HG02623 (cell line): ENCODE measurements at regions not wholly inside any gene's neighbourhood (a gene's known extent, or its start where the extent isn't known, plus 50 kb on each side); places are given as distances from the start of the nearest gene placed in this dataset.

Experiments used
- ATAC-seq: cut with Tn5 transposase; IDR thresholded peaks from one replicate; pipeline ENCODE4 v1.9.1; 2021; ENCODE audit warnings: moderate library complexity; ENCODE audit not compliant: unreplicated experiment

- no peak for ATAC-seq
Measured at GRCh38 chr18:56146565-56146964, 491.8 kb downstream of the TXNL1 start.

DNA sequence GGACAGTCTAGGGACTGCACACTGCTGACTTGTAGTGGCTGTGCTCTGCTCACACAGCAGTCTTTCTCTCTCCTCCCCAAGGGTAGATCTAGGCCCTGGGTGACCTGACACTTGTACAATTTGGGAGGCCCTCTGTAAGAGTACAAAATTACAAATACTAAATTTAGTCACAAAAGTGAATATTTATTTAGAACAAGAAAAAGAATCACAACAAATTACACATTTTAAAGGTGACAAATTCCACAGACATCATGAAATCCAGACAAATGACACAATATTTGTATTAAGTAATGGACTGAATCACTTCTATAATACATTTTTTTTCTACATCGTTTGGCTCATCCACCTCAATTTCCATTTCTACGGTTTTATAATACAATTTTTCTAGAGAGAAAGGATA, 496.4 kb downstream of the TXNL1 start:
- ATAC-seq = no peak

- no peak for ATAC-seq
Measured at GRCh38 chr18:56139792-56140254, 498.6 kb downstream of the TXNL1 start.

- no peak for ATAC-seq
Measured at GRCh38 chr18:56139372-56139771, 499.0 kb downstream of the TXNL1 start.

DNA sequence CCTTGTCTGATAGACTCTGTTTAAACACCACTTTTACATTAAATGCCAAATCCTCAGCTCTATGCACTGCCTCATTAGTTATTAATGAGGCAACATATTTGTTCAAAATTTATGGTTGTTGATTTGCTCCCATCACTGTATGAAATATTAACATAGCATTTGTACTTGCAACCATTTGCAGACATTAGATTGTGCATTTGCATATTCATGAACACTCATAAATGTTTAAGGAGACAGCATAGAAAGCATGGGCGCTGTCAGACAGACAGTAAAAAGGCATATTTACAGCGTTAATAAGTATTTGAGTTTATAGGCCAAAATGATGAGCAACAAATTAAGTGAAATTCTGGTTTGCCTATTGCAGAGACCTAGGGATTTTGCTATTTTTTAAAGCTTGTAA, 502.3 kb downstream of the TXNL1 start:
- no peak for ATAC-seq

DNA sequence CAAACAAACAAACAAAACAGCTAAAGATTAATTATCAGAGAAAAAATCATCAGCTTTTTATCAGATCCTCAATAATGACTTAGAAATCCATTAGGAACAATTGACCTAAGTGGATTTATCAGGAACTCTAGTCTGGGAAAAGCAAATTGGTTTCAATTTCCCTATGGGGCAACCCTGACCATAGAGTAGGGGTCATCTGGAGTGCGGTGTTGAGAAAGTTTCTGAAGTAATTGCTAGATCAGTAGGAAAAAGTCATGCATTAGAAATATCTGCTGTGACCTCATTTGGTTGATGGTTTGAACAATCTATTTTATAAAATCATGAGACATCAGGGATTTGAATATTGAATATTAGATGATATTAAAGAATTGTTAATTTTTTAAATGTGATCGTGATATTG, 507.9 kb downstream of the TXNL1 start:
- ATAC-seq = no peak

GRCh38 chr18:56128153-56128791, 510.1 kb downstream of the TXNL1 start:
- ATAC-seq = no peak

DNA sequence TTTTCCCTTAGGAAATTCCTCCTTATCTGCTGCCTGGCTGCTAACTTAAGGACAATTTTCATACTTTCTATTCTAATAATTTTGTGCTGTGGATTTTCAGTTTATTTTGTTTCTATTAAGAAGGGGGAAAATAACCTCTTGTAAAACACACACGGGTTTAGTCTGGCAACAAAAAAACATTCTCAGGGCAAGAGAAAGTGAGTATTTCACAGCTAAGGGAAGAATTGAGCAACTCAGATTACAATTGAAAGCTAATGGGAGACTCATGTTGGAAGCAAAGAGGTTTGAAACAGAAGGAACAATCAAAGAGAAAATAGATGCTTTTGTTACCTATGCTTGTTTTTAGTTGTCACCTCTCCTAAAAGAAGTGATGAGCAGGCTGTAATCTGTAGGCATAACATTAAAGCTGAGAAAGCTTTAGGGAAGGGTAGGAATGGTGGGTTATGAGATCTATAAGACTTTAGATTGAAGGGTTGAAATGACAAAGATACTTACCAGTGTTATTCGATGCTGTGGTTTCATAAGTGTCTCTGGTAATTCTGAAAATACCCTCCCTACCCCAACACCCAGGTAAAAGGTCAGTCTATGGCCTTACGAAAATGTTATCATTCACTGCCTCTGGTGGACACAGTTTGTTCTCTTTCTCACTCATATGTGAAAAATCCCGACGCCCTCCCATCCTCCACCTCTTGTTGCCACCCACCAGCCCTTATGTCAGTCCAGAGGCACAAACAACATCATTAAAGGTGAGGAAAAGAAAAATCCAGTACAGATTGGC, 510.9 kb downstream of the TXNL1 start:
- no peak for ATAC-seq

GRCh38 chr18:56124186-56124585, 514.2 kb downstream of the TXNL1 start:
- ATAC-seq = no peak

DNA sequence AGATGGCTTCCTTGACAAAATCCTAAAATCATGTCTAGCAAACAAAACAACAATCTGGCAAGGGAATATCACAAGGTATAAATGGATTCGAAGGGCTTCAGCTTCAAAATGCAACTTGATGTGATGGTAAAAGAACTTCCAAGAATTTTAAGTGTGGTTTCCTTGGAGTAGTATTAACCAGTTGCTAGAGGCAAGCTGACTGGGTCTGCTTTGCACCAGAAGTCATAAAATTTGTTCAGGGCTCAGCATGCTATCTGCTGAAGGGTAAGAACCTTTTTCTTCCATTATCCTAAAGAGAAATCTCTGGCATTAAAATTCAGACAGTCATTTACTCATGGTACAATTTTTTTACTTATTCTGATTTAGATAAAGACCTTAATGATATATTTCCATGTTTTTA, 516.7 kb downstream of the TXNL1 start:
- ATAC-seq = no peak

GRCh38 chr18:56120782-56121181, 517.6 kb downstream of the TXNL1 start:
- no peak for ATAC-seq

DNA sequence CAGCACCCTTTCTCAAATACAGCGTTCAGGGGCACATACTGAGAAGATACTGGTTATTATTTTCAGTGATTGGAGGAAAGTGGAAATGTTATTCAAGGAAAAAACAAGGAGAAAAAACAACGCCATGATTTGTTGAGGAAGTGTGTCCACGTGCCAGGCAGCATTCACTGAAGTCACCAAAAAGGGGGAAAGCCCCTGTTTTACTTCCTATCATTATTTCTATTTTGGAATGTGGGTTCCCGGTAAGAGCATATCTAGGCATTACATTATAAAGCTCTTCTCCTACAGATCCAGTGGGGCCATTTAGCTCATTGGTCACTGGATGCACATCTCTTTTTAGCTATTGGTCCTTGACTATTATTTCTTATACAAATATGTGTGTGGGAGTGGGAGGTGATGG, 518.7 kb downstream of the TXNL1 start:
- ATAC-seq = no peak

- no peak for ATAC-seq
Measured at GRCh38 chr18:56118422-56118821, 520.0 kb downstream of the TXNL1 start.

- ATAC-seq = no peak
Measured at GRCh38 chr18:56115071-56116015, 523.0 kb downstream of the TXNL1 start.

DNA sequence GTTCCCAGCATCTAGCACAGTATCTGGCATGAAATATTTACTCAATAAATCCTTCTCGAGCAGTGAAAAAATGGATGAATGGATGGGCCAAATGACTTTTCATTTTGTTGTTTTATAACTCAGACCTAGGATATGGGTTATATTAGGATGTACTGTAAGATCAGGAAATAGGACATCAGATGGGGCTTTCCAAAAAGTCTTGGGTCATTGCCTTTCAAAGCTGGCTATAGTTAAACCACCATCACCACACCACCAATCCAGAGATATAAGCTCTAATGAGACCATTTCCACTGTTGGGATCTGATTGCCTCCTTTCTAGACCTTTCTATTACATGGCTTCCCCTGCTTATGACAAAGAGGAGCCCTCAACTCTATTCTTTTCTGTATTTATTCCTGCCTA, 525.0 kb upstream of the TCF4 start:
- ATAC-seq = no peak

DNA sequence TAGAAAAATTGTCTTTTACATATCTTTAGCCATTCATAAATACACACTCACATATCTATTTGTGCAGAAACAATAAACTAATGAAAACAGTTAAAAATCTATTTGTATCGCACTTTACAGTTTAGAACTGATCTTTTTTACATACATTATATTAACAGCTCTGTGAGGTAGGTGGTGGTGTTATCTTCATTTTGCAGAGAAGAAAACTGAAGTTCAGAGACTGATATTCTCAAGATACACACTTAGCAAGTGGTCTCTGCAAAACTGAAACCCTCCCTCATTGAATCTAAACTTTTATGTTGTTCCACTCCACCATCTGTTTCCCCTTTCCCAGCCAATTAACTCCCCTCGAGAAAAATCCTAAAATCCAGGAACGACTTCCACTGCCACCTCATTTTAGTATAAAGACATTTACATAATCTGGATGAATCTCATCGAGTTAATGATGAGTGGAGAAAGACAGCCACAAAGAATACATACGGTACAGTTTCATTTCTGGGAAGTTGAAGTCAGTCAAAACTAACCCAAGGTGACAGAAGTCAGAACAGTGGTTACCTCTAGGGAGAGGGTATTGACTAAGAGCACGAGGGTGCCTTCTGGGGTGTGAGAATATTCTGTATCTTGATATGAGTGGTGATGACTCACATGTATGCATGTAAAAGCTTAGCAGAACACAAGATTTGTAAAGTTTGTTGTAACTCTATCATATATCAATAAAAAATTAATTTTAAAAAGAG, 524.2 kb upstream of the TCF4 start:
- peak; percentile 97 for ATAC-seq

DNA sequence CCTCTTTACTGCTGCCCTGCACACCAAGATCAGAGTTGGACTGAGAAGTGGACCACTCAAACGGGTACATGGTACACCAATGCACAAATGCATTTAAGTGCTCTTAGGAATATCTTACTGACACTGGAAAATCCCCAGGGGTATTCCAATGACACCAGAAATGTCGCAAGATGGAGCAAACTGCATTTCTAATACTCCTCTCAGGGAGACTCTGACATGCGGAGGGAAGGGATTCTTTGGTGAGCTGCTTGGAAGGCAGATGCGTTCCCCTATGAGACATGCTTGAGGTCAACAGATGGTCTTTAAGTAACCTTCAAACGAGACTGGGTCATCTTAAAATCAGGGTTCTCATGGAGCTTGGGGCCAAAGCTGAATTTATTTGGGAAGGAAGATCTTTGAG, 521.8 kb upstream of the TCF4 start:
- no peak for ATAC-seq

DNA sequence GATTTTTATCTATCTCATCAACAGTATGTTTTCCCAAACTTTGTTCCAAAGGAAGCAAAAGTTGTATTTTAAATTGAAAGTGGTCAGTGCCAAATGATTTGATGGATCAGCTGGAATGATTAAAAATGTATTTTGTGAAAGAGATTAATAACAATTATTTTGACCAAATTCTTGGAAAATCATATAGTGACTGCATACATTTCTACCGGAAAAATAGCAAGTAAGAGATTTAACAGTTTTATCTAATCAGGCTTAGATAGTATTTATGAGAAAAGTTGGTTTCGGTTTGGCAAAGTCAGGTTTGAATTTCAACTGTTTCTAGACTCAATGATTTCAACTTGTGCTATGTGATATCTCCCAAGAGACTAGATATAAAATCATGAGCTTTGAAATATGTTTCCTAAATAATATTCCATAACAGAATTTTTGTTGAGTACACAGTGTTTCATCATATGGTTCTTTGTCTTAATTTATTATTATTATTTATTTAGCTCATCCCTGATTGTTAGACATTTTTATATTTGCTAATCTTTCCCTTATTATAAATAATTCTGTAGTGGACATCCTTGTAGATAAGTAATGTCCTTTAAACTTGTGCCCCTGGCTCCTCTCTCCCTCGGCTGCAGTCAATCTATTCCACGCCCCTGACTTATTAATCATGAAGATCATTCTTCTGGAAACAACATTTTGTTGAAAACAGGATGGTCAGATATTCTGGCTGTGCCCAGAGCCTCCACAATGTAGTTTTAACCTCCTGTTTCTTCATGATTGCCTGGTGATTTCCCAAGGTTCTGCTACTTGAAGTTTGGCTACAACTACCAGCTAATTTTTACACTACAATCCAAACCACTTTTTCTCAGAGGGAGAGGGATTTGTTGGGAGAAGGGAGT, 520.7 kb upstream of the TCF4 start:
- no peak for ATAC-seq

DNA sequence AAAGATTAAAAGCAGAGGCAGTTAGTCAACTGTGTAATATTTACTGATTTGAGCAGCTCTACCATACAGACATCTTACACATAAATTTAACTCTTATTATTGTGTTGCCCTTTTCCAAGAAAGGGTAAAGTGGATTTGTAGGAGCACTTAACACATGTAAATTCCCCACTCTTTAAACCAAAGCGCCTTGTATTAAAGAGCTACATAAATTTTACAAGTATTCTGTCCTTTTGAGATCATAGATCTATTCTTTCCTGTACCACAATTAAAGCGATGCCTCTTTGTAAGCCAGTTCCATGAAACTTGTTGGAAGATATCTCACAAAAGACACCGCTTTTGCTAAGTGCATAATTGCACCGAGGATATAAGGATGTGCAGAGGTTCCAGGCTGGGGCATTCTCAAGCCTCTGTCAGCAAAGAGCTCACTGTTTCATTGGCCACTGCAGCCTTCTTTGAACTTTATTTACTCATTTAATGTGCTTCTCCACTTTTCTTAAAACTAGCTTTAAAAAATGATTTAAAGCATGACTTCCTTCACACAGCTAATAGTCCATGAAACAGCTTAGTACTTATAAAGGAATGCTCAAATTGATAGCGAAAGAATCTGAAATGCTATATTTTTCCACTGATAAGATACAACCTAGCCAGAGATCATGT, 520.0 kb upstream of the TCF4 start:
- ATAC-seq = no peak
